Activated naive CD8-positive, alpha-beta T cell treated with anti-CD3 and anti-CD28 coated beads, Interleukin-2, amount 10 ng/mL, durations not matched to agents 7 days and 5 days (primary cell): ENCODE measurements at regions not wholly inside any gene's neighbourhood (a gene's known extent, or its start where the extent isn't known, plus 50 kb on each side); places are given as distances from the start of the nearest gene placed in this dataset.

ENCODE experiments used
- ATAC-seq: fragments of 150-1000 bp; cut with Tn5 transposase; one replicate; pipeline ENCODE4 v1.10.0; 2021; ENCODE audit warnings: low read depth, moderate library complexity
- POLR2A ChIA-PET: fragments of 350-600 bp; sonication (Branson Sonifier 250); formaldehyde crosslinking; loops from one replicate; lab custom pipeline; 2021; ENCODE audit warnings: antibody characterized with exemption; lab: Charles Lee
- DNase-seq: peaks from one replicate; pipeline ENCODE4 v3.0.0; 2021
- H3K27ac Mint-ChIP-seq: one replicate; pipeline ENCODE4 v1.8.0; 2022; ENCODE audit warnings: mild to moderate bottlenecking, mixed read lengths
- H3K27me3 Mint-ChIP-seq: one replicate; pipeline ENCODE4 v1.8.0; 2022; ENCODE audit warnings: mild to moderate bottlenecking, moderate library complexity, mixed read lengths
- H3K36me3 Mint-ChIP-seq: one replicate; pipeline ENCODE4 v1.8.0; 2021; ENCODE audit warnings: mild to moderate bottlenecking, mixed read lengths
- H3K4me1 Mint-ChIP-seq: one replicate; pipeline ENCODE4 v1.8.0; 2021; ENCODE audit warnings: mixed read lengths
- H3K4me3 Mint-ChIP-seq: one replicate; pipeline ENCODE4 v1.8.0; 2022; ENCODE audit warnings: mild to moderate bottlenecking, moderate library complexity, mixed read lengths
- H3K9me3 Mint-ChIP-seq: one replicate; pipeline ENCODE4 v1.8.0; 2021; ENCODE audit warnings: mixed read lengths

DNA sequence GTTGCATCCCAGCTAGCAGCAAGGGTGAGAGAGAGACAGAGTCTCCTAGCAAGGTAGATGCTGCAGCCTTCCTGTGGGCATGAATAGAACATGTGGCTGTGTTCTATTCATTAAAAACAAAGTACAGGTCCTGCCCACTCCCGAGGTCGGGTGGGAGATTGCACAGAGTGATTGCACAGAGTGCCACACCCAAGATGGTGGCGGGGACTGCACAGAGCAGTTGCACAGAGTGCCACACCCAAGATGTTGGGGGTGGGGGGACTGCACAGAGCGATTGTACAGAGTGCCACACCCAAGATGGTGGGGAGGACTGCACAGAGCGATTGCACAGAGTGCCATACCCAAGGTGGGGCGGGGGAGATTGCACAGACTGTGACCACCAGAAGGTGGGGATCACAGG is 410.8 kb upstream of the EEF2KMT start:
- H3K27me3 Mint-ChIP-seq = no peaks in the 10 kb centered on the region
- no peak overlapping the region for H3K27ac Mint-ChIP-seq
- ATAC-seq = no peak
- no peaks in the 10 kb centered on the region for H3K9me3 Mint-ChIP-seq
- no peak for DNase-seq
- POLR2A ChIA-PET = no interaction called here
- H3K36me3 Mint-ChIP-seq = no peaks in the 10 kb centered on the region
- H3K4me1 Mint-ChIP-seq = no peaks in the 10 kb centered on the region
- no peak overlapping the region for H3K4me3 Mint-ChIP-seq

DNA sequence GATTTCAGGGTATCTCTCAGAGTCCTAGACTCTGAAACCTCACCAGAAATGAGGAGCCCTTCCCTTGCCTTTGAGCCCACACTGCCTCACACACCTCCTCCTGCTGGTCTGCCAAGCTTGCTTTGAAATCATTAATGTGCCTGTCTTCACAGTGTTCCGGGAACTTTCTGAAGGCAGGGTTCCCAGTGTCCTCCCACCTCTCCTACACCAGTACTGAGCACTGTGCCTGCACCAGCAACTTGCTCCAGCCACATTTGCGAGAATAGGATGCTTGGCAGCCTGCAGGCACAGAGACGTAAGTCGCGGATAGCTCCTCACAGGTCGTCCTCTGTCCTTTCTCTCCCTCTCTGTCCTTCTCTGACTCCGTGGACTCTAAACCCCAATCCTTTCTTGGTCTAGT is 408.4 kb upstream of the EEF2KMT start:
- H3K4me1 Mint-ChIP-seq = no peaks in the 10 kb centered on the region
- H3K9me3 Mint-ChIP-seq = no peaks in the 10 kb centered on the region
- POLR2A ChIA-PET = no interaction called here
- ATAC-seq (no peak), DNase-seq (no peak)
- no peak overlapping the region for H3K27ac Mint-ChIP-seq
- H3K4me3 Mint-ChIP-seq = no peak overlapping the region
- no peaks in the 10 kb centered on the region for H3K27me3 Mint-ChIP-seq
- H3K36me3 Mint-ChIP-seq = no peaks in the 10 kb centered on the region

DNA sequence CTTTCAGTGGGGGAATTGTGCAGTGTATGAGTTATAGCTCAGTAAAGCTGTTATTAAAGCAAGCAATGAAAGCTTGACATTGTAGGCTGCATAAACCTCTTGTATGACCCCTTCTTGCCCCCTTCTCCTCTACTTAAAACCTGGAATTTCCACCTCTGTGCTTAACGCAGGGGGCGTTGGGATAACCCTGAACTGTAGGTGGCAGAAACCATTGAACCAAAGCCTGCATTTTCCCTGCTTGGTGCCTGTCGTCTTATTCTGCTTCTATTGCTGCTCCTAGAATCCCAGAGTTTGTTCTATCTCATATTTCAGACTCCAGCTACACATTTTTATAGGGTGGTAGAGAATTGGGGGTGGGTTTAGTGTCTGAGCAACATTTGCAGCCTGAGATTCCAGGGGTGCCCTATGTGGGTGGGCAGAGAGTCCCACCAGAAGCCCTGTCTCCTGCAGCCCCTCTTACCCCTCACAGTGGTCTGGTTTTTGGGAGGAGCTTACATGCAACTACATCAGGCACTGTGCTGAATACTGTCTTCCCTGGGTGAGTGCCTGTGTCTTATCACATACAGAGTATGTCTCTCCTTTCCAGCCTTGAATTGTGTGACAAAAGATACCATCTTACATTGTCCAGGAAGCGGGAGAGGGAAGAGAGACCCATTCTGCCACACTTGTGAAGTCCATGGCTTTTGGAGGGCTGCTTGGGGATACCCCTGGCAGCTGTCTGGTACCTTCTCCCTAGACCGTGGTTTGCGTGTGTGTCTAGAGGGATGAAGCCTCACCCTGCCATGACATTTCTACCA is 407.7 kb upstream of the EEF2KMT start:
- Mint-ChIP-seq H3K27ac (no peak overlapping the region), H3K36me3 (no peaks in the 10 kb centered on the region), H3K9me3 (no peaks in the 10 kb centered on the region), H3K4me1 (no peaks in the 10 kb centered on the region), H3K4me3 (no peak overlapping the region), H3K27me3 (no peaks in the 10 kb centered on the region)
- POLR2A ChIA-PET = no interaction called here
- DNase-seq (no peak), ATAC-seq (no peak)

DNA sequence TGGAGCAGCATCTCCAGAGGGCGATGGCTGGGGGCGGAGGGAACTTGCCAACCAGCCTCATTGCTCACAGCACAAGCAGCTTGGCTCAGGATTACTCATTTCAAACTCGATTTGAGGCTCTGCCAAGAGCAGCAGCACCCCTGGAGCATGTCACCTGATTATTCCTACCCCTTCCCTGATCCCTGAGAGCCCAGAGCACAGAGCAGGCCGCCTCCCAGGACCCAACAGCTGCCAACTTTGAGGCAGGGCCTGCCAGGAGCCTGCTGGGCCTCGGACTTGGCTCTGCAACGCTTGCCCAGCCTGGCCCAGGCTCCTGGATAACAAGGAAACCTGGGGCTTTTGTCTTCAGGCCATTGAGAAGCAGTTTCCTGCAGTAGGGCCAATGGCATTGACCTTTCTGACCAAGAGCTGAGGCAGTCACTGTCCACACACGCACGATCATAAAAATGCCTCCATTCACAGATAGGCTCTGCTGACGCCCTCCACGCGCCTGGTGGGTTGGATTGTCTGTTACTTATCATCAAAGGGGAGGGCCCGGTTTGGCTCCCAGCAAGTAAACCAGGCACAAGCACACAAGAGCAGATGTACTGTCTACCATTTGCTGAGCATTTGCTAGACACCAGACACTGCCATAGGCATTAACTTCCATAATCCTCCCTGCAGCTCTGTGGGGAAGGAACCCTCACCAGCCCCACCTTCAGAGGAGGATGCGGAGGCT is 406.6 kb upstream of the EEF2KMT start:
- Mint-ChIP-seq H3K4me1 (no peaks in the 10 kb centered on the region), H3K27me3 (no peaks in the 10 kb centered on the region), H3K27ac (no peak overlapping the region), H3K4me3 (no peak overlapping the region), H3K9me3 (no peaks in the 10 kb centered on the region), H3K36me3 (no peaks in the 10 kb centered on the region)
- ATAC-seq (no peak), DNase-seq (no peak)
- POLR2A ChIA-PET = no interaction called here

DNA sequence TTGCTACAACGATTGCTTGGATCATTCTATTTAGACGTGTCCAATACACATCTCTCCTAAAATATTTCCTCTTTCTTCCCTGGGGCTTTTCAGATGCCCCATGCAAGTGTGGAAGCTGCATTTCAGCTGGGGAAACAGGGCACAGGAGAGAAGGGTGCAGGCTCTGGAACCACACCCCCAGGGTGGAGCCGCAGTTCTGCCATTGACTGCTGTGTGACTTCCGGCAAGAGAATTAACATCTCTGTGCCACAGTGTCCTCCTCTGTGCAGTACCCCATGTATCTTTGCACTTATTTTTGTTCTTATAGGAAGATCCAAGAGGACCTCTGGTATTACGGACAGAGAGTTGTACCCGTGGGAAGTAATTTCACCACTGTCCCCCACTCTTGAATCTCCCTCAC is 405.3 kb upstream of the EEF2KMT start:
- POLR2A ChIA-PET = no interaction called here

DNA sequence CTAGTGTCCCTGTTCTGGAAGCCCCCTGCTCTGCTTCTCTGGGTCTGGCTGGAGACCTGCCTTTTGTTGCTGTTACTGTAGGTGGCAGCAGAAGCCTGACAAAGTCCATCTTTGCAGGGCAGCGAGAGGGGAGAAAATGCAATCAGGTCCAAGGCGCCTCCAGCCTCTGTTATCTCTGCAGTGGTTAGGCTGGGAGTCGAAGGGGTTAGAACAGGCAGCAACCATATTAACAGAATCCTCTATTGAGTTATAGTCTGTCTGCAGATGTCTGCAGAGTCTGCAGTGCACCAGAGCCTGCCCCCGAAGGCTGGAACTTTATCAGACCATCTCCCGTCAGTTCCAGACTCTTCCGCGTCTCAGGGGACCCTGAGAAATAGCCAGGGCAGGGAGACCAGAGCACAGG is 404.9 kb upstream of the EEF2KMT start:
- no peaks in the 10 kb centered on the region for H3K27me3 Mint-ChIP-seq
- POLR2A ChIA-PET = no interaction called here
- no peak overlapping the region for H3K4me3 Mint-ChIP-seq
- no peak for DNase-seq
- no peaks in the 10 kb centered on the region for H3K9me3 Mint-ChIP-seq
- no peaks in the 10 kb centered on the region for H3K36me3 Mint-ChIP-seq
- H3K27ac Mint-ChIP-seq = no peak overlapping the region
- no peaks in the 10 kb centered on the region for H3K4me1 Mint-ChIP-seq
- no peak for ATAC-seq

More for the DNA sequence above, 405.3 kb upstream of the EEF2KMT start:
- DNase-seq (no peak), ATAC-seq (no peak)
- no peaks in the 10 kb centered on the region for H3K27me3 Mint-ChIP-seq
- no peak overlapping the region for H3K27ac Mint-ChIP-seq
- H3K36me3 Mint-ChIP-seq = no peaks in the 10 kb centered on the region
- no peaks in the 10 kb centered on the region for H3K4me1 Mint-ChIP-seq
- H3K9me3 Mint-ChIP-seq = no peaks in the 10 kb centered on the region
- H3K4me3 Mint-ChIP-seq = no peak overlapping the region

DNA sequence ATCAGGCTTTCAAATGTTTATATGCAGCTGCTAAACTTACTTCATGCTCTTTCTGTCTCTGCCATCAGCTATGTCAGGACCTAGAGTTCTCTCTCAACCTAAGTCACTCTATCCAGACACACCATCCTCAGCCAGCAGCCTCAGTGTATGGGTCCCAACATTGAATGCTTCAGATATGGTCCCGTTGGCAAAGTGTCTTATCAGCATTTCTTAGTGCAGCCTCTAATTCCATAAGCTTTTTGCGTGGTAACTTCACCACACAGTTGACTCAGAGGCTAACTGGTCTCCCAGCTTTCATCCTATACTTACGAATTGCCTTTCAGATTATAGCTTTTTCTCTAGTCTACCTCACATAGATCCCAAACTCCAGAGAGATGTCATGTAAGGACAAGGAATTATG is 402.9 kb upstream of the EEF2KMT start:
- Mint-ChIP-seq H3K9me3 (no peaks in the 10 kb centered on the region), H3K27ac (no peak overlapping the region), H3K36me3 (no peaks in the 10 kb centered on the region), H3K4me1 (no peaks in the 10 kb centered on the region), H3K4me3 (no peak overlapping the region), H3K27me3 (no peaks in the 10 kb centered on the region)
- POLR2A ChIA-PET = no interaction called here
- ATAC-seq (no peak), DNase-seq (no peak)

DNA sequence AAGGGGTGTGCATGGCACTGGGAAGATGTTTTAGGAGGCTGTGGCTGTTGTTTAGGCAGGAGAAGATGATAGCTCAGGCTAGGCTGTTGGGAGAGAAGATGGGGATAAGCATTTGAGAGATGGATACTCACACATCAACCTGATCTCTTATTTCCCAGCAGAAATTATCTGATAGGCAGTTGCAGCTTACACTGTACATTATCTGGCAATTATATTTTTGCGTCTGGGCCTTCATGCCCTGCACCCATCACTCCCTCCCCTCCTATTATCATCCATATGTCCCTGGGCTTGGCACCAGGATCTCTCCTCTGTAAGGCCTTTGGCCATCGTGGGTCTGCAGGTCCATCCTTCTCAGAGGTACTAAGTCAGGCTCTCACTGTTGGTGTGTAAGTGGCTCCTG is 401.0 kb upstream of the EEF2KMT start:
- no peak for DNase-seq
- Mint-ChIP-seq H3K27me3 (no peaks in the 10 kb centered on the region), H3K9me3 (no peaks in the 10 kb centered on the region), H3K4me1 (no peaks in the 10 kb centered on the region), H3K36me3 (no peaks in the 10 kb centered on the region), H3K27ac (no peak overlapping the region), H3K4me3 (no peak overlapping the region)
- POLR2A ChIA-PET = no interaction called here
- ATAC-seq = no peak

DNA sequence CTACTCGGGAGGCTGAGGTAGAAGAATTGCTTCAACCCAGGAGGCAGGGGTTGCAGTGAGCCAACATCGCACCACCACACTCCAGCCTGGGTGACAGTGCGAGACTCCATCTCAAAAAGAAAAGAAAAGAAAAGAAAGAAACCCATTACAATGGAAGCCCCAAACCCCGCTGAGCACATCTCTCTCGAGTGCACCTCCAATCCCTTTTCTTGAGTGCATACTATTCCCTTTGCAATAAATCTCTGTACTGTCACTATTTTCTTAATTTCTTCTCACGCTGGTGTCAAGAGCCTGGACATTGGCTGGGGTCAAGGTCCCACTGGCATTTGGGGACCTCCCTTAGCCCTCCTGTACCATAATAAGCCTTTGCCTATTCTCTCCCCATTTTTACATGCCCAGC is 398.4 kb upstream of the EEF2KMT start:
- Mint-ChIP-seq H3K4me3 (no peak overlapping the region), H3K36me3 (no peaks in the 10 kb centered on the region), H3K4me1 (no peaks in the 10 kb centered on the region), H3K9me3 (no peaks in the 10 kb centered on the region), H3K27me3 (no peaks in the 10 kb centered on the region), H3K27ac (no peak overlapping the region)
- ATAC-seq (no peak), DNase-seq (no peak)
- POLR2A ChIA-PET = no interaction called here

DNA sequence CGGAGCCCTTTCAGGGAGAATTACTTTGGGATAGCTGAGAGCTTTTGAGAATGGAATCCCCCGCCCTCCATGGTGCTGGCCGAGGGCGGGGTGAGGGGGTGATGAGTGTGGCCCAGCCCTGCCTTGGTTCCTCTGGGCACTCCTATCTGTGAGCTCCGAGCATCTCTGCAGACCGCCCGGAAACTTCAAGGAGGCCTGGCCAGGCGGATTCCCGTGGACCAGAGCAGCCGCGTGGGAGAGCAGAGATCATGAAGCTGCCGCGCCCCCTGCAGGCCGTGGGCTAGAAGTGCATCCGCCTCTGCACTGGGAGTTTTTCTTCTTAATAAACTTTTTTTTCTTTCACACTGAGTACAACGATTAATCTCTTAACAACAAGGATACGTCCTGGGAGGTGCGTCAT is 392.9 kb upstream of the EEF2KMT start:
- DNase-seq = peak; percentile 50
- POLR2A ChIA-PET = no interaction called here
- H3K36me3 Mint-ChIP-seq = no peaks in the 10 kb centered on the region
- no peaks in the 10 kb centered on the region for H3K4me1 Mint-ChIP-seq
- ATAC-seq = no peak
- H3K27me3 Mint-ChIP-seq = no peaks in the 10 kb centered on the region
- H3K4me3 Mint-ChIP-seq = no peak overlapping the region
- H3K27ac Mint-ChIP-seq = no peak overlapping the region
- peaks cover 1% of the 10 kb centered on the region for H3K9me3 Mint-ChIP-seq

DNA sequence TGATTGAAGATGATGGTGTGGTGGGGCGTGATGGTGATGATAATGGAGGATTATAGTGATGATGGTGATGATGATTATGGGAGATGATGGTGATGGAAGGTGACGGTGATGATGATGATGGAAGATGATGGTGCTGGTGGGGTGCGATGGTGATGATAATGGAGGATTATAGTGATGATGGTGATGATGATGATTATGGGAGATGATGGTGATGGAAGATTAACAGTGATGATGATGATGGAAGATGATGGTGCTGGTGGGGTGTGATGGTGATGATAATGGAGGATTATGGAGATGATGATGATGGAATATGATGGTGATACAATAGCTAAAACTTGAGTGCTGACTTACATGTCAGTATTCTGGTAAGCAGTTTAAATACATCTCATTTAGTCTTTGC is 391.0 kb upstream of the EEF2KMT start:
- Mint-ChIP-seq H3K4me1 (no peaks in the 10 kb centered on the region), H3K27ac (no peak overlapping the region), H3K9me3 (peaks cover 1% of the 10 kb centered on the region), H3K36me3 (no peaks in the 10 kb centered on the region), H3K27me3 (no peaks in the 10 kb centered on the region), H3K4me3 (no peak overlapping the region)
- ATAC-seq (no peak), DNase-seq (no peak)
- POLR2A ChIA-PET = no interaction called here

DNA sequence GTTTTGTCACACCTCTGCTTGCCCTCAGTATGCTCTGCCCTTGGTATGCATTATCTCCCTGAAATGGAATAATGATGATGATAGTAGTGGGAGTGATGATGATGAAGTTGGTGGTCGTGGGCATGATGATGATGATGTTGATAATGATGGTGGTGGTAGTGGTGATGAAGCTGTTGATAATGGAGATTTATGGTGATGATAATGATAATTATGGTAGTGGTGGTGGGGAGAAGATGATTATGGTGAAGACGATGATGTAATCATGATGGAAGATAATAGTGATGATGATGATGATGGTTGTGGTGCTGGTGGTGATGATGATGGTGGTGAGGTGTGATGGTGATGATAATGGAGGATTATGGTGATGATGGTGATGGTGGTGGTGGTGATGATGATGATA is 390.1 kb upstream of the EEF2KMT start:
- H3K36me3 Mint-ChIP-seq = no peaks in the 10 kb centered on the region
- DNase-seq = no peak

DNA sequence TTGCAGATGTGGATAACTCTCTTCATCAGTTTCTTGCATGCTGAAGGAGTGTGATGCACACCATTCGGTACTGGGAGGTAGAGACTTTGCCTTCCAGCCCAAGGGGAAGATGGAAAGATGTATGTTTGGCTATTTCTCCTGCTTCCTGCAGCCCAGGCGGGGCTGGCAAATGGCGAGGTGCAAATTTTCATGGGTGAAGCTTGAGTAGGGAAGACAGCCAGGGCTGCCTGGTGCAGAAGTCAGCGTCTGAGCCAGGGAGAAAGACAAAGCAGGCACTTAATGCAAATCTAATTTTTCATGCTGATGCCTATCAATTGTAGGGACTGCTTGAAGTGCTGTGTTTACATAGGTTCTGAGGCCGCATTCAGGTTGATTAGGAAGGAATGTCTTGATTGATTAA is 384.7 kb upstream of the EEF2KMT start:
- Mint-ChIP-seq H3K4me1 (no peaks in the 10 kb centered on the region), H3K9me3 (peaks cover 1% of the 10 kb centered on the region), H3K4me3 (no peak overlapping the region), H3K27me3 (peaks cover 5% of the 10 kb centered on the region), H3K36me3 (no peaks in the 10 kb centered on the region), H3K27ac (no peak overlapping the region)
- ATAC-seq = no peak
- DNase-seq = no peak
- POLR2A ChIA-PET = no interaction called here

More for the DNA sequence above, 390.1 kb upstream of the EEF2KMT start:
- POLR2A ChIA-PET = no interaction called here
- no peaks in the 10 kb centered on the region for H3K4me1 Mint-ChIP-seq
- H3K27me3 Mint-ChIP-seq = no peaks in the 10 kb centered on the region
- no peak overlapping the region for H3K27ac Mint-ChIP-seq
- H3K4me3 Mint-ChIP-seq = no peak overlapping the region
- H3K9me3 Mint-ChIP-seq = peaks cover 1% of the 10 kb centered on the region
- no peak for ATAC-seq

DNA sequence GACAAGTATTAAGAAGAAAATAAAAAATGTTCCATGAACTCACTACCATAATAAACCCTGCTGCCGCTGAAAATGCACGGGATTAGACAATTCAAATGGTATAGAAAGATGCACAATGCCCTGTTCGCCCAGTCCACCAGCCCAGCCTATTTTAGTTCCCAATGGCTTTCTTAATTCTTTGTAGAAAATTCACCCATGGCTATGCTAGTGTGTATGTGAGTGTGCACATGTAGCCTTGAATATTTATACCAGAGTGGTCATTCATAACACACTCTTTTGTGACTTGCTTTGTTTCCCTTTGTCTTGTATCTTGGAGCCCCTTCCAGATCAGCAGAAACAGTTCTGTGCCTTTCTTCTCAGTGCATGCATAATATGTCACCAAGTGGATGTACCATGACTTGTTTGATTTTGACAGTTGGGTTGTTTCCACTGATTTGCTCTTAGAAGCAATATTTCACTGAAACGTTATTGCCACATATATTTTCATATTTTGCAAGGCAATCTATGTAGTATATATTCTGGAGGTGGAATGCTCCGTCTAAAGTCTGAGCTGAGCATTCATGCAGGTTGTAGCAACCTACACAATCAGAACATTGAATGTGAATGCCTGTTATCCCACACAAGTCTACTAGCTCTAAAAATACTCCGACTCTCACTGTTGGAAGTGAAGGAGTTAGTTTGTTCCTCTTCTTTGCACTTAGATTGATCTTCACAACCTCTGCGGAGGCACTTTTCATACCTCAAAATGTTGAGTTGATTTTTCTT is 383.0 kb upstream of the EEF2KMT start:
- DNase-seq = no peak
- Mint-ChIP-seq H3K4me1 (no peaks in the 10 kb centered on the region), H3K27me3 (peaks cover 5% of the 10 kb centered on the region), H3K27ac (no peak overlapping the region), H3K36me3 (no peaks in the 10 kb centered on the region), H3K4me3 (no peak overlapping the region), H3K9me3 (no peaks in the 10 kb centered on the region)
- POLR2A ChIA-PET = no interaction called here
- ATAC-seq = no peak
